ENCODE measurements at regions not wholly inside any gene's neighbourhood (a gene's known extent, or its start where the extent isn't known, plus 50 kb on each side); places are given as distances from the start of the nearest gene placed in this dataset.

DNA sequence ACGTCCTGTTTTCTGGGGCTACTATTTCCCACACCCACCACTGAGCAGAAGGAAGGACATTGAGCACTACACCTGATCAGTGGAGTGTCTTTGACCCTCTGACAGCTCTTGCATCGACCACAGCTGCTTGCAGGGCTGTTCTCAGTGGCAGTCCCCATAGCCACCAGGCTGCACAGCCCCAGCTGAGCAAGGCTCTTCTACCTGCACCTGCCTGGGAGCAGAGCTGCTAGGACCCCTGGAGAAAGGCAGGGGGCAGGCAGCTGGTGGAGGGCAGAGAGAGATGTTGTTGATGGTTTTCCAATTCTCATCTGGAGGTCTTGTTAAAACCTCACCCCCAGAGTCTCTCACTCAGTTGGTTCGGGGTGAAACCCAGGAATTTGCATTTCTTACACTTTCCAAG lies 361.8 kb upstream of the ZNF507 start:
- Histone ChIP-seq H3K9me3 (no peaks in the 10 kb centered on the region), H3K27ac (no peak overlapping the region), H3K27me3 (no peaks in the 10 kb centered on the region), H3K4me1 (no peaks in the 10 kb centered on the region), H3K36me3 (no peaks in the 10 kb centered on the region), H3K4me3 (no peak overlapping the region)
- intact Hi-C loops (cut with DNase I), result no loop called here
- DNase-seq (ENCODE audit: extremely low spot score in 2 of 2), result peak in 1 of 2 donors; percentile 37
- no peak for TF ChIP-seq POLR2A (IDR thresholded peaks at IDR 0.05)
- TF ChIP-seq, protein P1, sequence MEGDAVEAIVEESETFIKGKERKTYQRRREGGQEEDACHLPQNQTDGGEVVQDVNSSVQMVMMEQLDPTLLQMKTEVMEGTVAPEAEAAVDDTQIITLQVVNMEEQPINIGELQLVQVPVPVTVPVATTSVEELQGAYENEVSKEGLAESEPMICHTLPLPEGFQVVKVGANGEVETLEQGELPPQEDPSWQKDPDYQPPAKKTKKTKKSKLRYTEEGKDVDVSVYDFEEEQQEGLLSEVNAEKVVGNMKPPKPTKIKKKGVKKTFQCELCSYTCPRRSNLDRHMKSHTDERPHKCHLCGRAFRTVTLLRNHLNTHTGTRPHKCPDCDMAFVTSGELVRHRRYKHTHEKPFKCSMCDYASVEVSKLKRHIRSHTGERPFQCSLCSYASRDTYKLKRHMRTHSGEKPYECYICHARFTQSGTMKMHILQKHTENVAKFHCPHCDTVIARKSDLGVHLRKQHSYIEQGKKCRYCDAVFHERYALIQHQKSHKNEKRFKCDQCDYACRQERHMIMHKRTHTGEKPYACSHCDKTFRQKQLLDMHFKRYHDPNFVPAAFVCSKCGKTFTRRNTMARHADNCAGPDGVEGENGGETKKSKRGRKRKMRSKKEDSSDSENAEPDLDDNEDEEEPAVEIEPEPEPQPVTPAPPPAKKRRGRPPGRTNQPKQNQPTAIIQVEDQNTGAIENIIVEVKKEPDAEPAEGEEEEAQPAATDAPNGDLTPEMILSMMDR (IDR thresholded peaks at IDR 0.05), result no peak
- TF ChIP-seq POLR2AphosphoS5 (IDR thresholded peaks at IDR 0.05; ENCODE audit: insufficient read depth in 1 of 2, low read depth in 1 of 2), result no peak

DNA sequence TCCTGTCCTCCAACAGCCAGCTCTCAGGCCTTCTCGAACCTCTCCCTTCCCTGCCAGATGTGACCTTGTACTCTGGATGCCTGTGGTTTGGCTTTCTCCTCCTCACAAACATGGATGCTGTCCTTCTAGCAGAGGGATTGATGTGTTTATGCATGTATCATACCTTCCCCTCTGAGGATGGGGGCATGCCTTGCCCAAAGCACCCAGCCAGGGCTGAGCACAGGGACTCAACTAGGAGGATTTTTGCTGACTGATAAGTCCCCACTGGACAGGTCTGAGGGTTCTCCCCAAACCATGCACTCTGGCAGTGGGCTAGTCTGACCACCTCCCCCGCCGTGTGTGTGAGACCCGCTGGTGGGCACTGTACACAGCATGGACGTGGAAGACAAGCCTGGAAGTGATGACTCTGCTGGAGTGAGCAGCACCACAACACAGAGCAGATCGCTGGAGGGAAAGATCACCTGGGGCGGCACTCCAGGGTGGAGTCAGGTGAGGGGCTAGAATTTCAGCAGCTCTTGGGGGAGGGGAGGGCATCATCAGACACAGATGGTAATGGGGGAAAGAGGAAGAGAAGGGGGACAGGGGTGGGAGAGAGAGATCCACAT lies 360.3 kb upstream of the ZNF507 start:
- intact Hi-C loops (cut with DNase I), result no loop called here
- DNase-seq (ENCODE audit: extremely low spot score in 2 of 2), result peak in 1 of 2 donors; percentile 70

DNA sequence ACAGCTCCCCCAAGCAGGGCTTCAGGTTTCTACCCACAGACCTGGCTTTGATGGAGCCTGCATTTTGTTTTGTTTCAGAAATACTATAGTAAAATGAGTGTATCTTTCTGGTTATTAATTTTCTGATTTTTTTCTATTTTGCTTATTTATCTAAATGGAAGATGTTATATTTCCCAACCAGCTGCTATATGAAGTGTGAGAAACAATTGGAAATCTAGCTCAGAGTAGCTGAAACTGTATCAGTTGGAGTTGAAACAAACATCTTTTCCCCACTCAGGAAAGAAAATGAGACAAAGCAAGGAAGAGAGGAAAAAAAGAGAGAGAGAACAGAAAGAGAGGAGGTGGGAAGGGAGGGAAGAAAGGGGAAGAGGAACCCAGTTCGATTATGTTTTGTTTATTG lies 358.5 kb upstream of the ZNF507 start:
- no peaks in the 10 kb centered on the region for H3K4me1 ChIP-seq
- intact Hi-C loops (cut with DNase I), result no loop called here
- TF ChIP-seq POLR2AphosphoS5 (IDR thresholded peaks at IDR 0.05; ENCODE audit: insufficient read depth in 1 of 2, low read depth in 1 of 2) (no peak), POLR2A (IDR thresholded peaks at IDR 0.05) (no peak)
- TF ChIP-seq, protein P1 (IDR thresholded peaks at IDR 0.05), result no peak
- H3K36me3 ChIP-seq, result no peaks in the 10 kb centered on the region
- no peak for DNase-seq (ENCODE audit: extremely low spot score in 2 of 2)
- no peaks in the 10 kb centered on the region for H3K27me3 ChIP-seq
- no peaks in the 10 kb centered on the region for H3K9me3 ChIP-seq
- no peak overlapping the region for H3K27ac ChIP-seq
- no peak overlapping the region for H3K4me3 ChIP-seq

More for the DNA sequence above, 360.3 kb upstream of the ZNF507 start:
- no peak overlapping the region for H3K27ac ChIP-seq
- H3K4me3 ChIP-seq, result no peak overlapping the region
- H3K27me3 ChIP-seq, result no peaks in the 10 kb centered on the region
- TF ChIP-seq POLR2AphosphoS5 (IDR thresholded peaks at IDR 0.05; ENCODE audit: insufficient read depth in 1 of 2, low read depth in 1 of 2), result no peak
- no peak for TF ChIP-seq POLR2A (IDR thresholded peaks at IDR 0.05)
- TF ChIP-seq, protein P1 (IDR thresholded peaks at IDR 0.05), result no peak
- no peaks in the 10 kb centered on the region for H3K36me3 ChIP-seq
- H3K9me3 ChIP-seq, result no peaks in the 10 kb centered on the region
- no peaks in the 10 kb centered on the region for H3K4me1 ChIP-seq

DNA sequence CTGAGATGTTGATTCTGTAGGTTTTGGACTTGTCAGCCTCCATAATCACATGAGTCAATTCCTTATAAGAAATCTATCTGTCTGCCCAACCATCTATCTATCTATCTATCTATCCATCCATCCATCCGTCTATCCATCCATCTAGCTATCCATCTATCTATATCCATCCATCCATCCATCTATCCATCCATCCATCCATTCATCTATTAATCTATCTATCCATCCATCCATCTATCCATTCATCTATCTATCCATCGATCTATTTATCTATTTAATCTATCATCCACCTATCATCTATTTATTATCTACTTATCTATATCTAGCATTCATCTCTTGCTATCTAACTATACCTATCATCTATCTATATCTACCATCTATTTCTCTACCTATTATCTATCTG lies 357.2 kb upstream of the ZNF507 start:
- Histone ChIP-seq H3K27ac (no peak overlapping the region), H3K4me3 (no peak overlapping the region), H3K4me1 (no peaks in the 10 kb centered on the region), H3K27me3 (no peaks in the 10 kb centered on the region), H3K9me3 (no peaks in the 10 kb centered on the region), H3K36me3 (no peaks in the 10 kb centered on the region)
- TF ChIP-seq POLR2AphosphoS5 (IDR thresholded peaks at IDR 0.05; ENCODE audit: insufficient read depth in 1 of 2, low read depth in 1 of 2) (no peak), POLR2A (IDR thresholded peaks at IDR 0.05) (no peak)
- TF ChIP-seq, protein P1 (IDR thresholded peaks at IDR 0.05), result no peak
- intact Hi-C loops (cut with DNase I), result no loop called here
- DNase-seq (ENCODE audit: extremely low spot score in 2 of 2), result no peak

DNA sequence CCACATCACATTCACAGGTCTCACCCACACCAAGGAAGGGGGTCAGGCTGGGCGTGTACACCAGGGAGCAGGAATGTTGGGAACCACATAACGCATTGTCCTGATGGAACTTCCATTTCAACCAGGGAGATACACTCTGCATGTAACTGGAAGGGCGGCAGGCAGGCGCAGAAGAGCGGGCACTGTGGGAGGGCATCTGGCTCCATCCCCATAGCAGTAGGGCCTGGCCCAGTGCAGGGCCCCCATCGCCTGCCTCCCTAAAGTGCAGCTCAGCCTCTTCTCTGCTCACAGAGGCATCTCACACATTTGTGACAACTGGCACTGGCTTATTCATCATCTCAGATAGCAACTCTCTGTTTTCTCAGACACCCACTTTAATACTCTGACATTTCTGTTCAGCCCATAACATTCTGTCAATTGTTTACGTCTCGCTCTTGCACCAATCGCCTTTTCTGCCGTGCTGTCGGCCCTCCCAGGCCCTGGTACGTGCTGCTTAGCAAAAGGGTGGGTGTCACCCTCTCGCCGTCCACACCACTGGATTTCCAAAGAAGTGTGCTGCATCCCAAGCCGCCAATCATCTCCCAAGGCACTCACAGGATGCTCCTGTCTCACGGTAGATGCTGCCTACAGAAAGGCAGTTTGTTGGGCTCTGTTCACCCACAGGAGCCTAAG lies 353.3 kb upstream of the ZNF507 start:
- Histone ChIP-seq H3K9me3 (no peaks in the 10 kb centered on the region), H3K36me3 (no peaks in the 10 kb centered on the region), H3K27me3 (no peaks in the 10 kb centered on the region), H3K4me1 (no peaks in the 10 kb centered on the region), H3K4me3 (no peak overlapping the region), H3K27ac (no peak overlapping the region)
- TF ChIP-seq POLR2A (IDR thresholded peaks at IDR 0.05) (no peak), POLR2AphosphoS5 (IDR thresholded peaks at IDR 0.05; ENCODE audit: insufficient read depth in 1 of 2, low read depth in 1 of 2) (no peak)
- TF ChIP-seq, protein P1 (IDR thresholded peaks at IDR 0.05), result no peak
- DNase-seq (ENCODE audit: extremely low spot score in 2 of 2), result peak; percentile 25 to 46
- intact Hi-C loops (cut with DNase I), result no loop called here
